ENCODE measurements at regions not wholly inside any gene's neighbourhood (a gene's known extent, or its start where the extent isn't known, plus 50 kb on each side); places are given as distances from the start of the nearest gene placed in this dataset.
"Not testable (repeated sequence)": the region's sequence is repeated elsewhere in the genome, so short reads cannot be mapped to it uniquely, and the experiment has no call there.

DNA sequence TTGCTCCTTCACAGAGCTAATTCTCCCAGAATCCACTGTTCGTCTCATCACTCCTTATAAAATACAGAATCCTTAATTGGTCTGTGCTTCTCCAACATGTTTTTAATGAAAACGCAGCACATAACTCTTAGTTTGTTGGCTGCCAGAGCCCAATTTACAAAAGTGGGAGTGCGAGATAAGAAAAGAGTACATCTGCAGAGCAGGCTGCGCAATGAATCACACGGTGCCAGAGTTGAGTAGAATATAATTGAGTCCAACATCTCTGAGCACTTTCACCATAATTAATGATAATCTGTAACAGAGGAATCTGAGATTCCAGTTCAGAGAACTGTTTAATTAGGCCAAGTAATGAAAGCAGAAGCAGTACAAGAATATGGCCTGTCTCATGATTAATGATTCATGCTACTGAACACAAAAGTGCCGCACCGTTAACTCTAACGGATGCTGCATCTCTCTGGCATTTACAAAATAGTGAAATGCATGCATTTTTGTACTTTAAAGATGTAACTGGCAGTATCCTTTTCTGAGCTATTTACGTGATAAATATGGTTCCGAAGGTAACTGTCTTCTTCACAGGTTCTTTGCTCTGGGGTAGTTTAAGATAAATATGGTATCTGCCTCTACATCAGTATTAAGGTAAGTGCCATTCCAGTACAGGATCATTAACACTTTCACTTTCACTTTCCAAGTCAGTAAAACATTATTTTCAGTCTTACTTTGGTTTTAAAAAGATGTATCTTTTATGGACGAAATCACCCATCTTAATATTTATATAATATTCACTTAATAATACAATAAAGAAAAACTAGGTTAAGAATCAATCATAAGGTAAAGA is 785.6 kb downstream of the NR4A2 start:
- no peak for DNase-seq (ENCODE audit: low read depth)
- TF ChIP-seq, protein P1, sequence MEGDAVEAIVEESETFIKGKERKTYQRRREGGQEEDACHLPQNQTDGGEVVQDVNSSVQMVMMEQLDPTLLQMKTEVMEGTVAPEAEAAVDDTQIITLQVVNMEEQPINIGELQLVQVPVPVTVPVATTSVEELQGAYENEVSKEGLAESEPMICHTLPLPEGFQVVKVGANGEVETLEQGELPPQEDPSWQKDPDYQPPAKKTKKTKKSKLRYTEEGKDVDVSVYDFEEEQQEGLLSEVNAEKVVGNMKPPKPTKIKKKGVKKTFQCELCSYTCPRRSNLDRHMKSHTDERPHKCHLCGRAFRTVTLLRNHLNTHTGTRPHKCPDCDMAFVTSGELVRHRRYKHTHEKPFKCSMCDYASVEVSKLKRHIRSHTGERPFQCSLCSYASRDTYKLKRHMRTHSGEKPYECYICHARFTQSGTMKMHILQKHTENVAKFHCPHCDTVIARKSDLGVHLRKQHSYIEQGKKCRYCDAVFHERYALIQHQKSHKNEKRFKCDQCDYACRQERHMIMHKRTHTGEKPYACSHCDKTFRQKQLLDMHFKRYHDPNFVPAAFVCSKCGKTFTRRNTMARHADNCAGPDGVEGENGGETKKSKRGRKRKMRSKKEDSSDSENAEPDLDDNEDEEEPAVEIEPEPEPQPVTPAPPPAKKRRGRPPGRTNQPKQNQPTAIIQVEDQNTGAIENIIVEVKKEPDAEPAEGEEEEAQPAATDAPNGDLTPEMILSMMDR (IDR thresholded peaks at IDR 0.05; ENCODE audit: low read length, missing control alignments), result no peak
- peak overlapping the region; percentile 23 for H3K4me3 ChIP-seq (replicated peaks; ENCODE audit: low read depth, low read length)

DNA sequence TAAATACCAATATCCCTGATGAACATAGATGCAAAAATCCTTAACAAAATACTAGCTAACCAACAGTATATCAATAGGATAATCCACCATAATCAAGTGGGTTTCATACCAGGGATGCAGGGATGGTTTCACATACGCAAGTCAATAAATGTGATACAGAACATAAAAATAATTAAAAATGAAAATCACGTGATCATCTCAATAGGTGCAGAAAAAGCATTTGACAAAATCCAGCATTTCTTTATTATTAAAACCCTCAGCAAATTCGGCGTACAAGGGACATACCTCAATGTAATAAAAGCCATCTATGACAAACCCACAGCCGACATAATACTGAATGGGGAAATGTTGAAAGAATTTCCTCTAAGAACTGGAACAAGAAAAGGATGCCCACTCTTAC is 793.5 kb downstream of the NR4A2 start:
- not testable (repeated sequence) for DNase-seq (ENCODE audit: low read depth); H3K4me3 ChIP-seq (replicated peaks; ENCODE audit: low read depth, low read length)

DNA sequence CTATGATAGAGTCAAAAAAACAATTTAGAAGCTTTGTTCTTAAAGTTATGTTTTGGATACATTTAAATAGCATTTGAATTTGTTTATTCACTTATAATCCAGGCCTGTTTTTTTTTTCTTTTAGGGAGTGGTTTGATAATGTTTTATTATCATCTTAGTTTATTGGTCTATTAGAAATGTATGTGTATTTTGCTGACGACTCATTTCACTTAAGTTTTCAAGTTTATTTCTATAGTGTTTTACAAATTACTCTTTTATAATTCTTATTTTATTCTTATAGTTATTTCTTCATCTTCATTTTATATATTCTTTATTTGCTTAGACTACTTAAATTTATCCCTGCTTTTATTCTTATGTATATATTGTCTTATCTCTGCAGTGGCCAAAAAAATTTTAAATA is 804.5 kb downstream of the NR4A2 start:
- H3K4me3 ChIP-seq (replicated peaks; ENCODE audit: low read depth, low read length), result no peak overlapping the region
- TF ChIP-seq, protein P1 (IDR thresholded peaks at IDR 0.05; ENCODE audit: low read length, missing control alignments), result no peak
- DNase-seq (ENCODE audit: low read depth), result no peak

DNA sequence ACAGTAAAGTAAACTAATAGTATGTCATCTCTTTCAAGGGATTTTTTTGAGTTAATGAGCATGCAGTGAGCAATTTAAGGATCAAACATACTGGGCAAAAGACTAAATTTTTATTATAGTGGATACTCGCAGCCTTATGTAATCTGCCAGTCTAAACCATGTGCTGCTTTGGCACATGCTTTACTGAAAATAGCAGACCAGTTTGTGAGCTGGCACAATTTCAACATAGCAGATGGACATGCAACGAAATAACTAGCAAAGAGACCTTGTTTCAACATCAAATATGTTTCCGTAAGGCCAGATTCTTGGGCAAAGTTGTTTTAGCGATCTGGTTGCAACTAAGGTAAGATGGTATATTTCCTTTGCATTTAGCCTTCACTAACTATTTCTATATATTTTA is 807.3 kb downstream of the NR4A2 start:
- H3K4me3 ChIP-seq (replicated peaks; ENCODE audit: low read depth, low read length), result no peak overlapping the region
- DNase-seq (ENCODE audit: low read depth), result no peak
- TF ChIP-seq, protein P1 (IDR thresholded peaks at IDR 0.05; ENCODE audit: low read length, missing control alignments), result no peak

DNA sequence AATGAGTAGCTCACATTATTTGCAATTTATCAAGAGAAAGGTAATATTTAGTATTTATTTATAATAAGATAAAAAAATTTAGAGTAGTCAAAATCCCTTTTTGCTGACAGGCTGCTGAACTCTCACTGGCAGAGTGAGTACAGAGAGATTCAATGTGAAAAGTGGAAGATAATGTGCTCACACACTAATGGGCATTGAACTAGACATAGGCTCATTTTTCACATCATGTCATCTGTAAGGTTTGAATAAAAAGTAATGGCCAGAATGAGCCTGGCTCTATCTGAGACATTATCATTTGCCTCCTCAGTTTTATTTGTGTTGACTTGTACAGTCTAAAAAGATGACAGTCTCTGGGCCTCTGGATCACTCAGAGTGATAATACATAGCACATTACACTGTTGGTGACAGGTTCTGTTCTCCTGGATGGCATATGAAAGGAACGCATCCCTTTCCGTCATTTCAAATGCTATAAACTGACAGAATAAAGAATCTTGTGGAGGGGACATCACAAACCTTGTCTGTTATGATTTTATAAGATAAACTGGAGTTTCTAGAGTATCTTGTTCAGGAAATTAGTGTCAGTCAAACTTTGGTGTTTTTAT is 812.9 kb downstream of the NR4A2 start:
- no peak for DNase-seq (ENCODE audit: low read depth)
- TF ChIP-seq, protein P1 (IDR thresholded peaks at IDR 0.05; ENCODE audit: low read length, missing control alignments), result no peak
- no peak overlapping the region for H3K4me3 ChIP-seq (replicated peaks; ENCODE audit: low read depth, low read length)

DNA sequence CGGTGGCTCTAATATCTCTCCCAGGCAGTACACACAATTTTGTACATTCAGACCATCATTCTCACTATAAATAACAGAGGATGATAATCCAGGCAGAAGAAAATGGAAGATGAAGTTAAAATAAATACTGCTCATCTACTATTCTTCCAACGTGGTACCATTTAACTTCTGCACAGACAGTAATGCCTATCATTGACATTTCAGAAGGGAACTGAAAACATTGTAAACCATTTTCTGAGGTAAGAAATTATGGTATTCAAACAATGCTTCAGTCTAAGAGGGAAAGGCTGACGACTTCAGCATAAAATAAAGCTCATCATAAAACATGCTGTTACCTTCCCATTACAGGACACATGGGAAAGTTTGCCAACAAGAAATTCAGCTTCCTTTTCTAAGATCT is 814.4 kb downstream of the NR4A2 start:
- TF ChIP-seq, protein P1 (IDR thresholded peaks at IDR 0.05; ENCODE audit: low read length, missing control alignments), result no peak

DNA sequence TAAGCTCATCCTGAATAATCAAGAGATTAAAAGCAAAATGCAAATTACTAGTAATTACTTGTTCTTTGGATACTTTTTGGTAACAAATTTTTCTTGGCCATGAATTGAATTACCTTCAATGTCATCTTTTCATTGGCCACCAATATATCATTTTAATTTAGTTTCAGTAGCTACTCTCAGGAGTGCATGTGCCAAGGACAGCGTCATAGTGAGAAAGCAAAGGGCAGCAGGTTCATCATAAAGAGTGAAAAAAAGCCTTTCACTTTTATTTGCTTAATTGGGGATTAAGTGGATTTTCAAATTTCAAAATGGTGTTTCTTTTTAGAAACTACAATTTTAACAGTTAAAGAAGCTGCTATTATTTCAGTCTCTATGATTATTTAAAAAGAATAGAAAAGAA is 815.2 kb downstream of the NR4A2 start:
- TF ChIP-seq, protein P1 (IDR thresholded peaks at IDR 0.05; ENCODE audit: low read length, missing control alignments), result no peak
- DNase-seq (ENCODE audit: low read depth), result no peak
- no peak overlapping the region for H3K4me3 ChIP-seq (replicated peaks; ENCODE audit: low read depth, low read length)

More for the DNA sequence above, 814.4 kb downstream of the NR4A2 start:
- no peak overlapping the region for H3K4me3 ChIP-seq (replicated peaks; ENCODE audit: low read depth, low read length)
- no peak for DNase-seq (ENCODE audit: low read depth)

Data from fibroblast of pulmonary artery (primary cell).